ENCODE measurements at regions not wholly inside any gene's neighbourhood (a gene's known extent, or its start where the extent isn't known, plus 50 kb on each side); places are given as distances from the start of the nearest gene placed in this dataset.

DNA sequence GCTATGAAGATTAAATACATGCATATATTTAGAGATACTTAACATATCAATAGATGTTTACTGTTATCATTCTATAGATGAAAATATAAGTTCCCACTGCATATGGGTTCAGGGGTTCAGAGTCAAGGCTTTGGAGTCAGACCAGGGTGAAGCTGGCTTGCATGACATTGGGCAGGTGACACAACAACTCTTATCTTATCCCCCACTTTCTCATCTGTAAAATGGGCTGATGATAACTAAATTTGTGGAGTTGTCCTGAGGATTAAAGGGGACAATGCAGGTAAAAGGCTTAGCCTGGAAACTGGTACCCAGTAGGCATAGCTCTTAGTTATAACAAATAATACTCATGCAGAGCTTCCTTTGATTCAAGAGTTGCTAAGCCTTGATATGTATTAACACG, 72.6 kb upstream of the BRINP1 start:
- no peak for DNase-seq

DNA sequence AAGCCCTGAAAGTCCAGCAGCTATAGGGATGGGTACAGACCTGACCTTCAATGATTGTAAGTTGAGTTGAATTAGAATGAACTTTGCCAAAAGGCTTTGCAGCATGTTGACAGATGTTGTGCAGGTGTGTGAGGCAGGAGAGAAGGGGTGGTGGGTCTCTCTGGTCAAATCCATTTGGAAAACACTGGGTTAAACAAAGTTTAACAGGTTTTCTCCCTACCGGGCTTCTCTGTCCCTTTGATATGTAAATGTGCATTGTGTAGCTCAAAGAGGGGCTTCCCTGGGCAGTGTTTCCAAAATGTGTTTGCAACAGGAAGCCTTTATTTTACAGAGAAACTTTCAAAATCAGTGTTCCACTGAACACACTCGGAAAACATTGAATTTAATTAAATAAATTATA, 72.1 kb upstream of the BRINP1 start:
- DNase-seq, result no peak

DNA sequence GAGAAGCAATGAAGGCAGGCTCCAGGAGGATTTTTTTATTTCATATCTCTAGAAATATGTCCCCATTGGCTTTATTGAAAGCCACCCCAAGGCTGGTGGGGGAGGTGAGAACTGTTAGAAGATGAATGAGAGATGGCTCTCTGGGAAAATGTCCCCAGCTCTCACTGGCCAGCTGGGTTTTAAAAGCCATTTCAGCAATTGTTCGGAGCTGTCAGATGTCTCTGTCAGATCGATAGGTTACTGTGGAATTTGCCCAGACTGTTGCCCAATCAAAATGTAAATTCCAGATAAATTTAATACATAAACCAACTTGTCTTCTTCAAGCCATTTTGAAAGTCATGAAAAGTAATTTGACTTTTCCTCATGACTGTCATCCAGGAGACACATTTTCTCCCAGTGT, 67.0 kb upstream of the BRINP1 start:
- DNase-seq, result no peak

DNA sequence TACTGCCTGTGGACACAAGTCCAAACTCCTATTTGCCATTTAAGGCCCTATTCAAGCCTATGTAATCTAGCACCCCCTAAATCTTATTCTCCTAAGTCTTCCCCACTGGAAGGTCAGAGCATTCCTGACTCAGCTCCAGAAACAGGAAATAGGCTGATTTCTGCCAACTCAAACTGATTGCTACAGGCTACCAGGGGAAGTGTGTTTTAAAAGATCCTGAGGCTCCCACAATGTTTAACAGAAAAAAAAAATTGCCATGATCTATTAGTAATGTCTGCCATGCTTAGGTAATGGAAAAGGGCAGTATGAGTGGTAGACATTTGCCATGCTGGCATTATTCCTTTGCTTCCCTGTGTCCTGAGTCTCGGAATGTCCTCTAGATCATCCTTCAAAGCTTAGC, 65.8 kb upstream of the BRINP1 start:
- DNase-seq, result no peak

DNA sequence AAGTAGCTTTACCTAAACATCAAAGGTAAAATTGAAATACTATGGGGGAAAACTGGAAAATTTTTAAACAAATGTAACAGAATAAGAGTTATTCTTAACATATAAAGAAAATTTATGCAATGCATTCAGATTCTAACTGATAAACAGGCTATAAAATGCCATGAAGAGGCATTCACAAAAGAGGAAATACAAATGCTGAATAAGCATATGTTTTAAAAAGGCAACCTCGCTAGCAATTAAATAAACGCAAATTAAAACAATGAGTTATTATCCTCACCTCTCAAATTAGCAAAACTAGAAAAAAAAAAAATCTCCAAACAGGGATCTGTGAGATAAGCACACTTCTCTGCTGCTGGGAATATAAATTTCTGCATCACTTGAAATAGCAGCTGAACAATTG, 63.2 kb upstream of the BRINP1 start:
- DNase-seq, result no peak

DNA sequence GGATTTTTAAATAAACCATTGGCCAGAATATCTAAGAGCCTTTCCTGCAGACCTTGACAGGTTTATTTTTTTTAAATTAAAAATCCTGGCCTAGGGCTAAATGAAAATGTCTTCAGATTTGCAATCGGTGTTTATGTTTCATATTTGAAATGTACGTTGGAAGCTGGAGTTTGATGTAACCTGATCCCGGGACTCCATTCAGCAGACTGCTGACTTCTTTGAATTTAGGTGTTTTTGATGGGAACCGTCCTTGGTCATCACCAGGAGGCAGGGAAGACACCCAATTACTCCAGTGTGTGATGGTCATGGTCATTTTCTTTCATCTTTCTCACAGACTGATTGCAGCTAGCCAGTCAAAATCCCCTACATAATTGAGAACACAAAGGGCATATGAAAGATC, 60.1 kb upstream of the BRINP1 start:
- DNase-seq, result no peak

DNA sequence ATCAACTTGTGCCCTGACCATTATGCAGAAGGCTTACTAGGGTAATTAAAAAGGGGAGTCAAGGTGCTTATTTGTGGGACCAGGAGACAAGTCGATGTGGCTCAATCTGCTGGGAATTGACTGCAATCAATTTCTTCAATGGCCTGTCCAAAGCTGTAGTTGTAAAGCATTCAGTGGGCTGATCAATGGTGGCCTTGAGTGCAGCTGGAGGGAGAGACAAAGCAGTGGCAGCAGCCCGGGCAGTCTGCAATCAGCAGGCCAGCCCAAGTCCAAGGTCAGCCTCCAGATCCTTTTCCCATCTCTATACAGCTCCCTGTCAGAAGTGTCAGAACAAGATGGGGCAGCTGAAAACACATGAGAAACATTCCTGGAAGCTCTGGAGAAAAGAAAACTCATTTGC, 51.0 kb upstream of the BRINP1 start:
- DNase-seq, result no peak
